Prostate gland (tissue), 2 donors: ENCODE measurements at regions not wholly inside any gene's neighbourhood (a gene's known extent, or its start where the extent isn't known, plus 50 kb on each side); places are given as distances from the start of the nearest gene placed in this dataset.

Experiments used
- POLR2A ChIP-seq: fragments of 450-650 bp; IDR thresholded peaks from one replicate; pipeline ENCODE4 v1.6.1; 2016; ENCODE audit warnings: antibody characterized with exemption, mild to moderate bottlenecking
- TF ChIP-seq, protein P1 (sequence below), 4 experiments: fragments of 200-600 bp in 2 of 4; fragments of 450-650 bp in 2 of 4; sonication (generic) in 2 of 4; IDR thresholded peaks; 1 replicate in 3 of 4; 2 replicates in 1 of 4; pipeline ENCODE4 v1.5.1; 2016 to 2019; ENCODE audit warnings: antibody characterized with exemption in 4 of 4, mild to moderate bottlenecking in 2 of 4, moderate library complexity in 2 of 4

DNA sequence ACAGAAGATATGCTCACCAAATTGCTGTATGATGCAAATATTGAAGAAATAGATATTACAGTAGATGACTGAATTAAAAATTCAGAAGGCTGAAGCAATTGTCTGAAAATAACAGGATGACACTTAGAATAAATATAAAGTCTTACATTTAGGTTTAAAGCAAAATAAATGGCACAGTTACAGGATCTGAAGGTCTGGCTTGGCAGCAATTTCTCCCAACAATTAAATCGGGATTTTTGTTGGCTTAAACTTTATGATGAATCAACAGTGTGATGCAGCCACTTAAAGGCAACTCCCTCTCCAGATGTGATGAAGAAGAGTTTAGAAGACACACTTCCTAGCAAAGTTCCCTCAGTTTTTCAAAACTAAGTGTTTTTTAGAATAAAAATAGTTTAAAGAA is 80.5 kb downstream of the NREP start:
- TF ChIP-seq POLR2A: no peak
- TF ChIP-seq, protein P1, sequence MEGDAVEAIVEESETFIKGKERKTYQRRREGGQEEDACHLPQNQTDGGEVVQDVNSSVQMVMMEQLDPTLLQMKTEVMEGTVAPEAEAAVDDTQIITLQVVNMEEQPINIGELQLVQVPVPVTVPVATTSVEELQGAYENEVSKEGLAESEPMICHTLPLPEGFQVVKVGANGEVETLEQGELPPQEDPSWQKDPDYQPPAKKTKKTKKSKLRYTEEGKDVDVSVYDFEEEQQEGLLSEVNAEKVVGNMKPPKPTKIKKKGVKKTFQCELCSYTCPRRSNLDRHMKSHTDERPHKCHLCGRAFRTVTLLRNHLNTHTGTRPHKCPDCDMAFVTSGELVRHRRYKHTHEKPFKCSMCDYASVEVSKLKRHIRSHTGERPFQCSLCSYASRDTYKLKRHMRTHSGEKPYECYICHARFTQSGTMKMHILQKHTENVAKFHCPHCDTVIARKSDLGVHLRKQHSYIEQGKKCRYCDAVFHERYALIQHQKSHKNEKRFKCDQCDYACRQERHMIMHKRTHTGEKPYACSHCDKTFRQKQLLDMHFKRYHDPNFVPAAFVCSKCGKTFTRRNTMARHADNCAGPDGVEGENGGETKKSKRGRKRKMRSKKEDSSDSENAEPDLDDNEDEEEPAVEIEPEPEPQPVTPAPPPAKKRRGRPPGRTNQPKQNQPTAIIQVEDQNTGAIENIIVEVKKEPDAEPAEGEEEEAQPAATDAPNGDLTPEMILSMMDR (IDR thresholded peaks at IDR 0.05): no peak
